ENCODE measurements at regions not wholly inside any gene's neighbourhood (a gene's known extent, or its start where the extent isn't known, plus 50 kb on each side); places are given as distances from the start of the nearest gene placed in this dataset.
A peak's percentile ranks its signal among the peaks of the same experiment; 100 is the strongest.

DNA sequence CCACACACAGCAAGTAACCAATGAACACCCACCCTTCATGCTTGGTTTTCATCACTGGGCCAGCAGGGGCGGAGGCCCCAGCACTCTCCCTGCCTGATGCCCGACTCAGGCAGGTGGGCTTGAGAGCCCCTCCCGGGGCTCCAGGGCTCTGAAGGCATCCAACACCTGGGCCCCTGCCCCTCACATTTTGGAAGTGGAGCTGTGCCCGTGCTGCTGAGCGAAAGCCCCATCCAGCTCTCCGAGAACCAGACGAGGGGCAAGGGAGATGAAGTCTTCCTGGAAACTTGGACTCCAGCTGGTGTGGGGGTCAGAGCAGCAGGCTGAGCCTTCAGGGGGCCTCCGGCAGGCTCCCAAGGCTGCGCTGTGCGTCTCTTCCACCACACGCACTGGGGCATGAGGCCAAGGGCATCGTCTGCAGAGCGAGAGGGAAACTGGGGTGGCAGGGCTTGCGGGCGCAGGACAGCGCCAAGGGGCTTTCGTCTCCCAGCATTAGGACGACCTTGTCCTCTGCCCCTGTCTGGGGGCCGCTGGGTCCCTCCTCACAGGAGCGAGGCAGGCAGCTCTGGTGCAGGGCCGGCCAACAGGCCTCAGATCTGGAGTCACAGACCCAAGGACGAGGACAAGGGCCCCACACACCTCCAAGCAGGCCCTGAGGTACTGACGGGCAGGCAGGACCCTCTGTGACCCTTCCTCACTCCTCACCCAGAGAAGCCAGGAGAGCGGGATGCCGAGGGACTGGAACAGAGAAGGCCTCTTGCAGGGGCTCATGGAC, 108.3 kb upstream of the FAM20C start:
- BruUV-seq (replicated peaks): no TSS peak
- Histone ChIP-seq H3K79me2 (ENCODE audit: low read length) (no peaks in the 10 kb centered on the region), H3K36me3 (ENCODE audit: low read depth, low read length) (no peaks in the 10 kb centered on the region), H4K20me1 (ENCODE audit: low read length) (no peaks in the 10 kb centered on the region), H3K4me2 (ENCODE audit: low read length) (no peak overlapping the region), H3K9ac (ENCODE audit: low read length) (no peak overlapping the region), H2AFZ (ENCODE audit: low read length) (no peak overlapping the region), H3K9me3 (ENCODE audit: low read length) (no peaks in the 10 kb centered on the region), H3K4me3 (ENCODE audit: low read length) (no peak overlapping the region), H3K9me2 (replicated peaks; ENCODE audit: low read length) (no peaks in the 10 kb centered on the region), H3K27ac (ENCODE audit: low read length) (no peak overlapping the region), H3K27me3 (ENCODE audit: low read length) (no peaks in the 10 kb centered on the region), H3F3A (ENCODE audit: low read length, unreplicated experiment) (no peaks in the 10 kb centered on the region), H3K4me1 (ENCODE audit: insufficient read depth, low read length) (peaks cover 6% of the 10 kb centered on the region)
- no peak for ATAC-seq
- ChIA-PET POLR2A (ENCODE audit: unreplicated experiment) (no interaction called here), CTCF (no interaction called here)
- TF ChIP-seq EZH2phosphoT487 (IDR thresholded peaks at IDR 0.05; ENCODE audit: borderline replicate concordance, low read length): no peak
- no peak for TF ChIP-seq EZH2 (IDR thresholded peaks at IDR 0.05; ENCODE audit: low read length, unreplicated experiment)
- TF ChIP-seq, protein P1, sequence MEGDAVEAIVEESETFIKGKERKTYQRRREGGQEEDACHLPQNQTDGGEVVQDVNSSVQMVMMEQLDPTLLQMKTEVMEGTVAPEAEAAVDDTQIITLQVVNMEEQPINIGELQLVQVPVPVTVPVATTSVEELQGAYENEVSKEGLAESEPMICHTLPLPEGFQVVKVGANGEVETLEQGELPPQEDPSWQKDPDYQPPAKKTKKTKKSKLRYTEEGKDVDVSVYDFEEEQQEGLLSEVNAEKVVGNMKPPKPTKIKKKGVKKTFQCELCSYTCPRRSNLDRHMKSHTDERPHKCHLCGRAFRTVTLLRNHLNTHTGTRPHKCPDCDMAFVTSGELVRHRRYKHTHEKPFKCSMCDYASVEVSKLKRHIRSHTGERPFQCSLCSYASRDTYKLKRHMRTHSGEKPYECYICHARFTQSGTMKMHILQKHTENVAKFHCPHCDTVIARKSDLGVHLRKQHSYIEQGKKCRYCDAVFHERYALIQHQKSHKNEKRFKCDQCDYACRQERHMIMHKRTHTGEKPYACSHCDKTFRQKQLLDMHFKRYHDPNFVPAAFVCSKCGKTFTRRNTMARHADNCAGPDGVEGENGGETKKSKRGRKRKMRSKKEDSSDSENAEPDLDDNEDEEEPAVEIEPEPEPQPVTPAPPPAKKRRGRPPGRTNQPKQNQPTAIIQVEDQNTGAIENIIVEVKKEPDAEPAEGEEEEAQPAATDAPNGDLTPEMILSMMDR (conservative IDR thresholded peaks at IDR 0.05; ENCODE audit: low read depth, low read length): no peak
- no peak for DNase-seq
- intact Hi-C loops (cut with micrococcal nuclease): no loop called here

DNA sequence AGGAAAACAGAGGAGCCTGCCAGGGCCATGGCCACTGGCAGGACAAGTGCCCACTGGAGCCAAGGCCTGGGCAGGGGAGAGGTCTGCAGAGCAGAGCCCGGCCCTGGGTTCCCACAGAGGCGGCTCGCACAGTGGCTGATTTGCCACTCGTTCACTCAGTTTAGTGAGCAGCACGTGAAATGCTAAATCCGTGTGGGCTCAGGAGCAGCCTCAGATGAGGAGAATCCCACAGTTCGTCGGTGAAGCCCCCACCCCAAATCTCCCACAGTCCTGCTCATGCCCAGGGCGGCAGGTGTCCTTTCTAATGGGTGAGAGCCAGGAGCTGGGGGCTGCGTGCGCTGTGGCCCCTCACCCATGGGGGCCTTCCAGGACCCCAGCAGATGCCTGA, 107.7 kb upstream of the FAM20C start:
- Histone ChIP-seq H3K4me2 (ENCODE audit: low read length) (no peak overlapping the region), H4K20me1 (ENCODE audit: low read length) (no peaks in the 10 kb centered on the region), H3K9me2 (replicated peaks; ENCODE audit: low read length) (no peaks in the 10 kb centered on the region), H3K9me3 (ENCODE audit: low read length) (no peaks in the 10 kb centered on the region), H3K9ac (ENCODE audit: low read length) (no peak overlapping the region), H3K27ac (ENCODE audit: low read length) (no peak overlapping the region), H3F3A (ENCODE audit: low read length, unreplicated experiment) (no peaks in the 10 kb centered on the region), H3K27me3 (ENCODE audit: low read length) (no peaks in the 10 kb centered on the region), H3K4me3 (ENCODE audit: low read length) (no peak overlapping the region), H3K4me1 (ENCODE audit: insufficient read depth, low read length) (peaks cover 12% of the 10 kb centered on the region), H2AFZ (ENCODE audit: low read length) (no peak overlapping the region), H3K36me3 (ENCODE audit: low read depth, low read length) (no peaks in the 10 kb centered on the region), H3K79me2 (ENCODE audit: low read length) (no peaks in the 10 kb centered on the region)
- TF ChIP-seq EZH2phosphoT487 (IDR thresholded peaks at IDR 0.05; ENCODE audit: borderline replicate concordance, low read length): no peak
- no peak for TF ChIP-seq EZH2 (IDR thresholded peaks at IDR 0.05; ENCODE audit: low read length, unreplicated experiment)
- TF ChIP-seq, protein P1 (conservative IDR thresholded peaks at IDR 0.05; ENCODE audit: low read depth, low read length): no peak
- DNase-seq (no peak), ATAC-seq (no peak)
- intact Hi-C loops (cut with micrococcal nuclease): no loop called here
- CTCF ChIA-PET: no interaction called here
- no TSS peak for BruUV-seq (replicated peaks)
- POLR2A ChIA-PET (ENCODE audit: unreplicated experiment): no interaction called here

DNA sequence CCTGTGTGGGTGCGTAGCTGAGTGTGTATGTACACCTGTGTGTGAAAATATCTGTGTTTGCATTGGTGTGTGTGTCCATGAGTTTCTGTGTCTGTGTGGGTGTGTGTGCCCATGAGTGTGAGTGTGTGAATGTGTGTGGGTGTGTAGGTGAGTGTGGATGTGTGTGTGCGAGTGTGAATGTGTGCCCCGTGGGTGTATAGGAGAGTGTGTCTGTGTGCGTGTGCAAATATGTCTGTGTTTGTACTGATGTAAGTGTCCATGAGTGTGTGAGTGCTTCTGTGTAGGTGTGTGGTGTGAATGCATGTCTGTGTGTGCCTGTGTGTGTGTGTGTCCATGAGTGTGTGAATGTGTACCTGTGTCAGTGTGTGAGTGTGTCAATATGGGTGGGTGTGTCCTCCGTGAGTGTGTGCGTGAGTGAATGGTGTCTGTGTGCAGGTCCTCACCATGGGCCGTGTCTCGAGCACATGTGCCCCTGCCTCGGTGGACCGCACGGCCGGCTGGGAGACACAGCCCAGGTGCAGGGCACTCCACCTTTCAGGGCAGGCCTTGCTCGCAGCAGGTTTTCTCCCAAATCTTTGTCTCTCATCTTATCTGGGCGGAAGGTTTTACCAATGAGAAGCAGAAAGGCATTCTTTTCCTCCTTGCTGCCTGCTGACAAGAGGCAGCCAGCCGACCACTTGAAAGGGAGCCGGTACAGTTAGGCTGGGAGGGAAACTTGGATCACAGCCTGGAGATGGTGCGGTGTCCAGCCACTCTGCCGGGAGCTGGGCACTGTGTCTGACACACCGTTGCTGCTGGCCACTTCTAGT, 107.1 kb upstream of the FAM20C start:
- Histone ChIP-seq H2AFZ (ENCODE audit: low read length) (no peak overlapping the region), H3K9me3 (ENCODE audit: low read length) (no peaks in the 10 kb centered on the region), H3K27ac (ENCODE audit: low read length) (no peak overlapping the region), H3F3A (ENCODE audit: low read length, unreplicated experiment) (peaks cover 6% of the 10 kb centered on the region), H3K36me3 (ENCODE audit: low read depth, low read length) (no peaks in the 10 kb centered on the region), H3K4me1 (ENCODE audit: insufficient read depth, low read length) (peaks cover 18% of the 10 kb centered on the region), H3K4me2 (ENCODE audit: low read length) (no peak overlapping the region), H3K4me3 (ENCODE audit: low read length) (no peak overlapping the region), H4K20me1 (ENCODE audit: low read length) (no peaks in the 10 kb centered on the region), H3K9me2 (replicated peaks; ENCODE audit: low read length) (no peaks in the 10 kb centered on the region), H3K9ac (ENCODE audit: low read length) (no peak overlapping the region), H3K27me3 (ENCODE audit: low read length) (no peaks in the 10 kb centered on the region), H3K79me2 (ENCODE audit: low read length) (no peaks in the 10 kb centered on the region)
- peak; percentile 16 for DNase-seq
- TF ChIP-seq EZH2 (IDR thresholded peaks at IDR 0.05; ENCODE audit: low read length, unreplicated experiment) (no peak), EZH2phosphoT487 (IDR thresholded peaks at IDR 0.05; ENCODE audit: borderline replicate concordance, low read length) (no peak)
- TF ChIP-seq, protein P1 (conservative IDR thresholded peaks at IDR 0.05; ENCODE audit: low read depth, low read length): no peak
- no TSS peak for BruUV-seq (replicated peaks)
- ChIA-PET CTCF (no interaction called here), POLR2A (ENCODE audit: unreplicated experiment) (no interaction called here)
- intact Hi-C loops (cut with micrococcal nuclease): no loop called here
- no peak for ATAC-seq
